ENCODE measurements at regions not wholly inside any gene's neighbourhood (a gene's known extent, or its start where the extent isn't known, plus 50 kb on each side); places are given as distances from the start of the nearest gene placed in this dataset.

DNA sequence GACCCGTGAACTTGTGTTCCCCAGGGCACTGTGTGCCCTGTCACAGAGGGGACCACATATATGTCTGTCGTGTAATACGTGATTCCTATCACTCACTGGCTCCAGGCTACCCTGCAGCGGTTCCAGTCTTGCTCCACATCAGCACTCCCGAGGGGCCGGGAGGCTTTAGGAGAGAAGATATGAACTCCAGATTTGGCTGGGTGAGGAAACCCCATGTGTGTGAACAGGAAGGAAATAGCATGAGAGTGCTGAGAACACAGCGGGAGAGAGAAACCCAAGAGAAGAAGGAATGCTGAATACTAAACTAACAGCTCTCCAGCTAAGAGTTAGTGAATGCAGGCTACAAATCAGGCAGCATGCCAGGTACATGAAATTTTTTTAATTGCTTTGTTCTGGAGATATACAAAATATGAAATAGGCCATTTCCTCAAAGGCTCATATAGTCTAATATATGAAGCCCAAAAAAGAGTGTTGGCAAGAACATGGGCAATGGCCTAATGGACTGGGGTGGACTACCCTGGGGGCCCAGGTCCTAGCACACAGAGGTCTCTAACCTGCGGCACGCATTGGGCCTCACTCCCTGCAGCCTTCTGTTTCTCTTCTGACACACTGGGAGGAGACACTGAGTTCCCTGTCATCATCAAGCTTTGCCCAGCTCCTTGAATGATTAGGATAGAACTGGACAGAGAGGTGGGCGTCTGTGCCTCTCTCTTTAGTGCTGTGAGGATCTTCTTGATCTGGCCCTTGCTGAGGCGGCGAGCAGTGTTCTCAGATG lies 372.8 kb upstream of the RAB6C start:
- no peaks in the 10 kb centered on the region for H3K36me3 ChIP-seq
- no peaks in the 10 kb centered on the region for H3K27me3 ChIP-seq

DNA sequence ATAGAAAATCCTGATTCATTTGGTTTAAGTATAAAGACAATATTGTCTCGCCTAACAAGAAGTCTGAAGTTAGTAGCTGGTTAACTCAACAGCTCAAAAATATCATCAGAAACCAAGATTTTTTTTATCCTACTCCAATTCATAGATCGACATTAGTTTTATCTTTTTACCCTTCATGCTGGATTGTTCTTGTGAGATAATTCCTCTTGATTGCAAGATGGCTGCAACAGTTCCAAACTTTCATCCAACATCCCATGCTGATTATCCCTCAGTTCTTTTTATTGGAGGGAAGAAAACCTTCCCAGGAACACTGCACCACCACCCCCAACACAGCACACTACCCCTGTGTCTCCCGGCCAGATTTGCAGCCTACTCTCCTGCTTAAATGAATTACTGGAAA lies 370.2 kb upstream of the RAB6C start:
- Histone ChIP-seq H3K27ac (no peak overlapping the region), H3K9ac (no peak overlapping the region), H3K4me2 (no peak overlapping the region), H3K4me1 (peaks cover 14 to 31% (median 21%) of the 10 kb centered on the region in 10 experiments), H3K4me3 (no peak overlapping the region), H4K20me1 (no peaks in the 10 kb centered on the region), H3K36me3 (no peaks in the 10 kb centered on the region), H3K9me3 (replicated peaks in 1 of 11) (peaks cover 0 to 26% (median 9%) of the 10 kb centered on the region in 11 experiments; a peak in 11 of 22 replicates), H3K27me3 (no peaks in the 10 kb centered on the region)
- TF ChIP-seq Cebpa-rat (IDR thresholded peaks at IDR 0.05) = no peak

More for the DNA sequence above, 372.8 kb upstream of the RAB6C start:
- no peaks in the 10 kb centered on the region for H4K20me1 ChIP-seq
- no peak for TF ChIP-seq Cebpa-rat (IDR thresholded peaks at IDR 0.05)
- H3K4me1 ChIP-seq = peaks cover 12 to 34% (median 18%) of the 10 kb centered on the region in 10 experiments
- no peak overlapping the region for H3K9ac ChIP-seq
- no peak overlapping the region for H3K4me3 ChIP-seq
- peak overlapping the region; percentile 55 to 80 (median 70) for H3K4me2 ChIP-seq
- peaks cover 0 to 26% (median 12%) of the 10 kb centered on the region in 11 experiments; a peak in 11 of 22 replicates for H3K9me3 ChIP-seq (replicated peaks in 1 of 11)
- H3K27ac ChIP-seq = peak overlapping the region in 1 of 11 experiments; percentile 11; a peak in 1 of 22 replicates

DNA sequence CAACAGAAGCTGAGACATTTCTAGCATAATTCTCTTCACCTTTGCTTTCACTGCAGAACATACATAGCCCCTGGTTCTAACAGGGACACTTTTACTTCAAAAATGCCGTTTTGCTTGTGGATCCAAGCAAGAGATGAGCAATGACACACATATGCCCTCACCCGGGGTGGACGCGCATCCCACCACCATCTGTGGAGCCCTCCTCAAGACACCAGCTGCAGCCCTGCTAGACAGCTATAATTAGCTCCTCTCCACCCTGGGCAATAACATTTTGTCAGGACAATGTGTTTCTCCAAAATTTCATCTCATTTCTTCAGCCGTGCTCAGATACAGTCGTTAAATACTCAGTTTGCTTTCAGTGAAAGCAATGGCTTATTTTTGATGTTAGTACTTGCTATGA lies 368.7 kb upstream of the RAB6C start:
- peaks cover 21 to 28% (median 24%) of the 10 kb centered on the region in 10 experiments for H3K4me1 ChIP-seq
- H3K4me3 ChIP-seq = no peak overlapping the region
- no peak overlapping the region for H3K4me2 ChIP-seq
- H4K20me1 ChIP-seq = no peaks in the 10 kb centered on the region
- H3K27me3 ChIP-seq = no peaks in the 10 kb centered on the region
- H3K9ac ChIP-seq = no peak overlapping the region
- peaks cover 0 to 26% (median 9%) of the 10 kb centered on the region in 11 experiments; a peak in 11 of 22 replicates for H3K9me3 ChIP-seq (replicated peaks in 1 of 11)
- no peak overlapping the region for H3K27ac ChIP-seq
- TF ChIP-seq Cebpa-rat (IDR thresholded peaks at IDR 0.05) = no peak
- H3K36me3 ChIP-seq = no peaks in the 10 kb centered on the region

DNA sequence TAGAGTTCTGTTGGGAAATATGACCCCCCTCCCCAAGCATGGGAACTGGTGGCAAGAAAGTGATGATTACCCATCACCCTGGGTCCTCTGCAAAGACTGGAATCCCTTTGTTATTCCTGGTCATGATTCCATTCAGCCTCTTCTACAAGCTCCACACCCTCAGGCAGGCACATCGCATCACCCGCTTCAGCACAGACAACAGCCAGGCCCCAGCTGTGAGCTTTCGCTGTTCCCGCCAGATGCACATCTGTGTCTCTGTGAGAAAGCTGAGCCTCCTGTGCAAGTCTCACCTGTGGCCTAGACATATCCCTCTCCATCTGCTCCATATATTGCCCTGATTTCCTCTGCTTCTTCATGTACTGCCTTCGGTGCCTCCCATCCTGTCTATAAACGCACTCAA lies 368.0 kb upstream of the RAB6C start:
- no peak overlapping the region for H3K4me2 ChIP-seq

DNA sequence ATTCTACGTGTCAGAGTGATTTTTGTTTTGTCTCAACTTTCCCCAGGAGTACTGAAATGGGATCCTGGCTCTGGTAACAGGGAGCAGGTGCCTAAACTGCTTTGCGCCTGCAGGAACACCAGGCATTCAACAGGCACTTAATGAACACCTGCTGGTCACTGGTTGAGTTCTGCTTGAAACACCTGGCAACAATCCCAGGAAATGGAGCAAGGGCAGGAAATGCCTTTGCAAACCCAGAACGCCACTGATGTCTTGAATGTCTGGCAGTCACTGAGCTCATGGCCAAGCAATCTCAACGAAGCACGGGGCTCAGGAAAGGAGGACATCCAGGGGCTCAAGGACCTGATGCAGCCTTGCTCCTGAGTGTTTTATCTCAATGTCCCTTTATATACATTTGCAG lies 360.0 kb upstream of the RAB6C start:
- Histone ChIP-seq H4K20me1 (no peaks in the 10 kb centered on the region), H3K27me3 (no peaks in the 10 kb centered on the region), H3K4me3 (no peak overlapping the region), H3K27ac (no peak overlapping the region), H3K9me3 (replicated peaks in 1 of 11) (no peaks in the 10 kb centered on the region), H3K4me2 (peak overlapping the region in 2 of 11 experiments; percentile 6 to 32; a peak in 1 of 22 replicates), H3K9ac (no peak overlapping the region), H3K4me1 (peaks cover 5 to 10% (median 6%) of the 10 kb centered on the region in 10 experiments), H3K36me3 (no peaks in the 10 kb centered on the region)
- TF ChIP-seq Cebpa-rat (IDR thresholded peaks at IDR 0.05) = no peak

More for the DNA sequence above, 368.0 kb upstream of the RAB6C start:
- TF ChIP-seq Cebpa-rat (IDR thresholded peaks at IDR 0.05) = no peak
- Histone ChIP-seq H4K20me1 (no peaks in the 10 kb centered on the region), H3K4me3 (no peak overlapping the region), H3K27ac (no peak overlapping the region), H3K4me1 (peaks cover 14 to 21% (median 17%) of the 10 kb centered on the region in 10 experiments), H3K36me3 (no peaks in the 10 kb centered on the region), H3K9me3 (replicated peaks in 1 of 11) (peaks cover 0 to 26% (median 9%) of the 10 kb centered on the region in 11 experiments; a peak in 11 of 22 replicates), H3K27me3 (no peaks in the 10 kb centered on the region), H3K9ac (no peak overlapping the region)

DNA sequence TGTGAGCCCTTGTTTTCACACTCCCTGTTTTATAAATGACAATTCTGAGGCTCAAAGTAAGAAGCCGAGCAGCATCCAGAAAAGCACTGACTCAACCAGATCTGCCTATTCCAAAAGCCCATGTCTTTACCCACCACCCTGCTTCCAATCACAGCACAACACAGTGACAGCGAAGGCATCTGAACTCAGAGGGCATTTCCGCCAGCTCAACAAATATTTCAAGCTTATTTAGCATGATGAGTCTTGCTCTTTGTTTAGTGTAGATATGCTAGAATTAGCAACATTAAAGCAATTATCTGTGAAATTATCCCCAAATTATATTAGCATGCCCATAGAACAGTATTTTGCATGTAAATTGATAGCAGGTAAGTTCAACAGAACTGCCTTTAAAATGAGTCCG lies 359.1 kb upstream of the RAB6C start:
- Histone ChIP-seq H4K20me1 (no peaks in the 10 kb centered on the region), H3K27me3 (no peaks in the 10 kb centered on the region), H3K27ac (no peak overlapping the region), H3K4me1 (peaks cover 0 to 3% (median 0%) of the 10 kb centered on the region in 10 experiments; a peak in 2 of 20 replicates), H3K4me2 (no peak overlapping the region), H3K4me3 (no peak overlapping the region), H3K9ac (no peak overlapping the region), H3K9me3 (replicated peaks in 1 of 11) (no peaks in the 10 kb centered on the region), H3K36me3 (no peaks in the 10 kb centered on the region)
- no peak for TF ChIP-seq Cebpa-rat (IDR thresholded peaks at IDR 0.05)

DNA sequence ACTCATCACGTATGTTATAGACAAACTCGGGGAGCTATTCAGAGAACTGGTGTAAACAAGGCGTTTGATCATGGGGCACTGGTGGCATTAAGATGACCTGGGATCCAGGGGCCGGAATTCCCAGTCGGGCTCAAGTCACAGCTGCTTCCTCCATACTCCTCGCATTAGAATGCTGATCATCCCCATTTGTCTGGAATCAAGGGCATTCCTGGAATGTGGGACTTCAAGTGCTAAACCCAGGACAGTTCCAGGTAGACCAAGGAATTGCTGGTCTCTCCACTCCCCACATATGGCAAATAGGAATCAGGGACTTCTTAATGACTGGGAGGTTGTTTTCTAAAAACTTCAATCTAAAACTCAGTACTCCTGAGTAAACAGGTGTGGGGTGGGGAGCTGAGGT lies 355.7 kb upstream of the RAB6C start:
- no peak for TF ChIP-seq Cebpa-rat (IDR thresholded peaks at IDR 0.05)
- H3K9me3 ChIP-seq (replicated peaks in 1 of 11) = no peaks in the 10 kb centered on the region
- no peak overlapping the region for H3K4me3 ChIP-seq

DNA sequence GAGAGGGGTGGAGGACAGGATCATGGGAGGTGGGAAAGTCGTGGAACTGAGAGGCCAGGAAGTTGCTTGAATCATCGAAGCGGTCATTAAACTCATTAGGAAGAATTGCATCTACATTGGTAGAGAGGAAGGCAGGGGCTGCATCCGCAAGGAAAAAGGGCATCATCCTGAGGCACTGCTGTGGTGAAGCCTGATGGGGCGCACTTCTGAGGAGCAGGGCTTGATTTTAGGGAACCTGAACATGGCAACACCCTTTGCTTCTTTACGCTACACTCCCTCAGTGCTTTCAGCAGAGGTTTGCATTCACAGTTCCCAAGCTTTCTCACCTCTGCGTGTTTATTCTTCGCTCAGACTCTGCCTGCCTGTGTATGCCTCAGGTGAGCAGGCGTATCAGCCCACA lies 352.0 kb upstream of the RAB6C start:
- H3K4me2 ChIP-seq = no peak overlapping the region
- no peak overlapping the region for H3K27ac ChIP-seq

More for the DNA sequence above, 355.7 kb upstream of the RAB6C start:
- Histone ChIP-seq H4K20me1 (no peaks in the 10 kb centered on the region), H3K4me1 (peaks cover 0 to 3% (median 0%) of the 10 kb centered on the region in 10 experiments; a peak in 2 of 20 replicates), H3K36me3 (no peaks in the 10 kb centered on the region), H3K27ac (no peak overlapping the region), H3K9ac (no peak overlapping the region), H3K4me2 (no peak overlapping the region), H3K27me3 (no peaks in the 10 kb centered on the region)

DNA sequence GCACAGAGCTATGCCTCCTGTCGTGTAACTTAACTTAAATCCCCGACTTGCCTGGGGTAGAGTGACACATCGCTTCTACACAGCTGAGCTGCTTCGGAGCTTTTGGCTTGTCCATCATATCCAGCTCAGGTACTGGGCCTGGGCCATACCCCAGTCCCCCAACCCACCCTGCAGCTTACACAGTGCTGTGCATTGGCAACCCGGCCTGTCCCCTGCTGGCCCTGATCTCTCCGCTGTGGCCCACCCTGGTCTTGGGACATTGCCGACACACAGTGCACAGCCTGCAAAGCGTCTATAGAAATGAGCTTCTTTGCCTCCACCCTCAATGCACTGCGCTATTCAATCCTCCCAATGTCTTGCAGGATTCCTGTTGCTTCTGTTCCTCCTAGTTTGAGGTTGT lies 342.8 kb upstream of the RAB6C start:
- peaks cover 0 to 16% (median 11%) of the 10 kb centered on the region in 10 experiments; a peak in 11 of 20 replicates for H3K4me1 ChIP-seq
- H3K36me3 ChIP-seq = no peaks in the 10 kb centered on the region
- no peaks in the 10 kb centered on the region for H3K27me3 ChIP-seq

More for the DNA sequence above, 352.0 kb upstream of the RAB6C start:
- no peak for TF ChIP-seq Cebpa-rat (IDR thresholded peaks at IDR 0.05)
- Histone ChIP-seq H3K9me3 (replicated peaks in 1 of 11) (0 out of 22 replicates have a peak, but pooled peaks cover 0 to 9% (median 0%) of the 10 kb centered on the region in 11 experiments), H3K27me3 (no peaks in the 10 kb centered on the region), H3K9ac (no peak overlapping the region), H4K20me1 (no peaks in the 10 kb centered on the region), H3K4me1 (no peaks in the 10 kb centered on the region), H3K36me3 (no peaks in the 10 kb centered on the region), H3K4me3 (no peak overlapping the region)

More for the DNA sequence above, 342.8 kb upstream of the RAB6C start:
- no peaks in the 10 kb centered on the region for H3K9me3 ChIP-seq (replicated peaks in 1 of 11)
- H3K9ac ChIP-seq = no peak overlapping the region
- no peak overlapping the region for H3K27ac ChIP-seq
- no peak for TF ChIP-seq Cebpa-rat (IDR thresholded peaks at IDR 0.05)
- no peaks in the 10 kb centered on the region for H4K20me1 ChIP-seq
- no peak overlapping the region for H3K4me3 ChIP-seq
- H3K4me2 ChIP-seq = no peak overlapping the region

Measured in BLaER1 treated with 17β-estradiol and CSF1 and Interleukin-3, amounts not matched to agents 10 nM and 100 nM (cell line).